ENCODE measurements at regions not wholly inside any gene's neighbourhood (a gene's known extent, or its start where the extent isn't known, plus 50 kb on each side); places are given as distances from the start of the nearest gene placed in this dataset.

- 0 out of 2 replicates have a peak overlapping the region, but pooled peaks have one; percentile 13 for H3K23ac ChIP-seq (ENCODE audit: low read depth, low read length)
- DNase-seq, result no peak
- H3K9me1 ChIP-seq (ENCODE audit: insufficient read depth, low read length), result peaks cover 3% of the 10 kb centered on the region
- H2BK15ac ChIP-seq (ENCODE audit: low read depth, low read length), result peak overlapping the region; percentile 97; the same call in 2 of the 3 replicates
- no peak overlapping the region for H3K9ac ChIP-seq (ENCODE audit: low read depth, low read length)
- TF ChIP-seq RAD21 (IDR thresholded peaks at IDR 0.05; ENCODE audit: low read length), result no peak
- no peak for TF ChIP-seq RFX5 (IDR thresholded peaks at IDR 0.05; ENCODE audit: low read depth, low read length)
- TF ChIP-seq CEBPB (IDR thresholded peaks at IDR 0.05; ENCODE audit: low read depth, low read length), result no peak
- TF ChIP-seq ELK1 (IDR thresholded peaks at IDR 0.05; ENCODE audit: borderline replicate concordance, low read depth, low read length), result no peak
- no peak for TF ChIP-seq MAFK (IDR thresholded peaks at IDR 0.05; ENCODE audit: low read depth, low read length)
- TF ChIP-seq USF2 (IDR thresholded peaks at IDR 0.05; ENCODE audit: low read depth, low read length), result no peak
- no peak for TF ChIP-seq BHLHE40 (IDR thresholded peaks at IDR 0.05; ENCODE audit: low read depth, low read length)
- TF ChIP-seq CTCF (conservative IDR thresholded peaks at IDR 0.05; ENCODE audit: low read depth, low read length), result no peak
- TF ChIP-seq MAZ (IDR thresholded peaks at IDR 0.05; ENCODE audit: borderline replicate concordance, low read depth, low read length), result no peak
- TF ChIP-seq FOS (IDR thresholded peaks at IDR 0.05; ENCODE audit: low read depth, low read length), result no peak
- no peak for TF ChIP-seq POLR2A (IDR thresholded peaks at IDR 0.05; ENCODE audit: low read depth, low read length)
- no peak for TF ChIP-seq NFE2L2 (IDR thresholded peaks at IDR 0.05; ENCODE audit: low read depth, low read length)
- TF ChIP-seq SMC3 (IDR thresholded peaks at IDR 0.05; ENCODE audit: low read depth, low read length), result no peak
- TF ChIP-seq RCOR1 (IDR thresholded peaks at IDR 0.05; ENCODE audit: insufficient replicate concordance, low read length), result no peak
- TF ChIP-seq CHD1 (IDR thresholded peaks at IDR 0.05; ENCODE audit: low read depth, low read length), result no peak
- no peak for TF ChIP-seq MXI1 (IDR thresholded peaks at IDR 0.05; ENCODE audit: borderline replicate concordance, low read depth, low read length)
- H3K36me3 ChIP-seq (ENCODE audit: control insufficient read depth, insufficient read depth, low read length), result no peaks in the 10 kb centered on the region
- no TSS peak for BruUV-seq (replicated peaks)
- CTCF ChIA-PET, result interaction anchor here (0.6 to 1.7 kb wide), 4 partner anchors 13 to 87 kb away, joined by 3 to 9 read pairs (median 4); no protein-coding TSS in a partner anchor
- POLR2A ChIA-PET (ENCODE audit: unreplicated experiment), result no interaction called here
- H4K8ac ChIP-seq (ENCODE audit: low read depth in 2 of 2, low read length in 2 of 2), result peak overlapping the region; percentile 4 to 68; a peak in 2 of 4 replicates
- H3K56ac ChIP-seq (ENCODE audit: extremely low read depth, insufficient read depth, low read length), result no peak overlapping the region
- H3K4me3 ChIP-seq (ENCODE audit: insufficient read depth, low read depth, low read length), result no peak overlapping the region
- H3K4me2 ChIP-seq (ENCODE audit: low read depth, low read length), result no peak overlapping the region
- peak overlapping the region; percentile 80; the same call in 1 of the 2 replicates for H4K5ac ChIP-seq (ENCODE audit: low read depth, low read length)
- H3K79me1 ChIP-seq (ENCODE audit: low read depth in 1 of 2, low read length in 2 of 2), result no peaks in the 10 kb centered on the region
- H3K27ac ChIP-seq (ENCODE audit: insufficient read depth, low read length), result no peak overlapping the region
- WGBS, 2 experiments (ENCODE audit: extremely low coverage in 2 of 2, insufficient read length in 1 of 2), result no CpG with 5 or more reads among the region's 3 CpGs
- intact Hi-C loops (cut with micrococcal nuclease), result no loop called here
- peak overlapping the region; percentile 88 for H2BK120ac ChIP-seq (ENCODE audit: low read depth, low read length)
- no peak for ATAC-seq (ENCODE audit: low read depth)
- peak overlapping the region; percentile 88 for H2BK20ac ChIP-seq (ENCODE audit: low read depth, low read length)
- H2AFZ ChIP-seq (replicated peaks; ENCODE audit: low read length, poor library complexity), result no peak overlapping the region
- peak overlapping the region; percentile 73 for H4K91ac ChIP-seq (ENCODE audit: insufficient read depth, low read depth, low read length)
- H3K14ac ChIP-seq (replicated peaks; ENCODE audit: low read depth, low read length), result peak overlapping the region; percentile 28; the same call in 1 of the 2 replicates
- peak overlapping the region; percentile 91; the same call in 1 of the 2 replicates for H2AK5ac ChIP-seq (ENCODE audit: low read depth, low read length)
- peaks cover 7% of the 10 kb centered on the region for H3K4me1 ChIP-seq (ENCODE audit: control insufficient read depth, insufficient read depth, low read length)
- H3K4ac ChIP-seq (ENCODE audit: low read depth, low read length), result peak overlapping the region; percentile 84
- H2BK5ac ChIP-seq (ENCODE audit: low read depth, low read length, poor library complexity, severe bottlenecking), result peak overlapping the region; percentile 89
- H3K18ac ChIP-seq (ENCODE audit: low read depth, low read length), result peak overlapping the region; percentile 83; the same call in 1 of the 2 replicates
- in situ Hi-C loops (cut with MboI; ENCODE audit: low sequenced_read_pairs), result no loop called here
- no peaks in the 10 kb centered on the region for H4K20me1 ChIP-seq (ENCODE audit: insufficient read depth, low read length)
- H2AK9ac ChIP-seq (replicated peaks; ENCODE audit: low read depth, low read length, poor library complexity), result no peak overlapping the region
- no peaks in the 10 kb centered on the region for H3K9me3 ChIP-seq (ENCODE audit: control insufficient read depth, insufficient read depth, low read length)
- H3K27me3 ChIP-seq (ENCODE audit: control insufficient read depth, insufficient read depth, low read length), result no peaks in the 10 kb centered on the region
- dilution Hi-C loops (cut with HindIII; ENCODE audit: low sequenced_read_pairs, unreplicated experiment), result no loop called here
Observed at GRCh38 chr14:22185789-22186188, 403.2 kb downstream of the DAD1 start.

All from IMR-90 (cell line).